ENCODE measurements at regions not wholly inside any gene's neighbourhood (a gene's known extent, or its start where the extent isn't known, plus 50 kb on each side); places are given as distances from the start of the nearest gene placed in this dataset.

- TF ChIP-seq CTCF (IDR thresholded peaks at IDR 0.05; ENCODE audit: low read depth, low read length, poor library complexity, severe bottlenecking) = no peak
- TF ChIP-seq EZH2phosphoT487 (IDR thresholded peaks at IDR 0.05; ENCODE audit: borderline replicate concordance, low read length) = no peak
Observed at GRCh38 chr9:16145196-16145950, 592.5 kb downstream of the CCDC171 start.
